ENCODE measurements at regions not wholly inside any gene's neighbourhood (a gene's known extent, or its start where the extent isn't known, plus 50 kb on each side); places are given as distances from the start of the nearest gene placed in this dataset.

- no peak for TF ChIP-seq CTCF (IDR thresholded peaks at IDR 0.05; ENCODE audit: borderline replicate concordance, extremely low read depth, low read length, poor library complexity, severe bottlenecking)
- TF ChIP-seq EZH2 (IDR thresholded peaks at IDR 0.05; ENCODE audit: borderline replicate concordance, low read depth, low read length, severe bottlenecking) = no peak
Observed at GRCh38 chr2:59529726-59530125, 1023.7 kb downstream of the BCL11A start.
